ENCODE measurements at regions not wholly inside any gene's neighbourhood (a gene's known extent, or its start where the extent isn't known, plus 50 kb on each side); places are given as distances from the start of the nearest gene placed in this dataset.

DNA sequence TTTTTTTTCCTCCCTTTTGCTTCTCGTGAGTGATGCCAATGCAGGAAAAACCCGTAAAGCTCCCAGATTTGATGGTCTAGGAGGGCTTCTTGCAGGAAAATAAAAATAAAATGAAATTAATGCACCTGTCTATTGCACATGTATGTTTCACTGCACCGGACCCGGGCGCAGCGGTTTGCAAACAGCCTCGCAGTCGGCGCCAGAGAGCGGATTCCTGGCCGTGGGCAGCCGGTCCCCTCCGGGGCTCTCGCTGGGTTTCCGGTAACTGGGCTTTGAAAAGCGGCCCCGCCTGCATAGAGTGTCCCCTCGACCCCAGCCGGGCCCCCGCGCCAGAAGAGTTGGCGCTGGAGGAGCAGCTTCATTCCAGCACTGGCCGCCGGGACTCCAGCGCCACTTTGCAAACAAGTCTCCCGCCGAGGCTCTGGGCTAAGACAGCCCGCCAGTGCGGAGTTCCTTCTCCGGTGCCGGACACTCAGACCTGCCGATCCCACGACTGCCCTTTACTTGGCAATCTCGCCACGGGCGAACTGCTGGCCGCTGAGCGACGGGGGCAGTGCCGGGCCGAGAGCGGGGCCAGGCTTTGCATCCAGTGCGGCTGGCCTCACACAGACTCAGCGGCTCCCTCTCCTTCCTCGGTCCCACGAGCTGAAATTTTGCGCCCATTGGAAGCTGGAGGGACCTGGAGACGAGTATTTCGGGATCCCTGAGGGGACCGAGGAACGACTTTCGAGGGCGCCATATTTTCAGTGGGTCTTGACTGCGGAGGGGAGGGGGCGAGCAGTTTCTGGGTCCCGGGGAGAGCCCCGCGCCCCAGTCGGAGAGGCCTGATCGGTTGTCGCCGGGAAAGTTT is 225.9 kb upstream of the C2CD4B start:
- no peaks in the 10 kb centered on the region for H3K9me3 Mint-ChIP-seq (ENCODE audit: low read depth)
- peaks cover 11% of the 10 kb centered on the region for H3K27me3 Mint-ChIP-seq
- H3K4me3 Mint-ChIP-seq = peak overlapping the region; percentile 92
- peak overlapping the region; percentile 34 for H3K27ac Mint-ChIP-seq
- peaks cover 15% of the 10 kb centered on the region for H3K4me1 Mint-ChIP-seq (ENCODE audit: low read depth)
- H3K36me3 Mint-ChIP-seq = no peaks in the 10 kb centered on the region

DNA sequence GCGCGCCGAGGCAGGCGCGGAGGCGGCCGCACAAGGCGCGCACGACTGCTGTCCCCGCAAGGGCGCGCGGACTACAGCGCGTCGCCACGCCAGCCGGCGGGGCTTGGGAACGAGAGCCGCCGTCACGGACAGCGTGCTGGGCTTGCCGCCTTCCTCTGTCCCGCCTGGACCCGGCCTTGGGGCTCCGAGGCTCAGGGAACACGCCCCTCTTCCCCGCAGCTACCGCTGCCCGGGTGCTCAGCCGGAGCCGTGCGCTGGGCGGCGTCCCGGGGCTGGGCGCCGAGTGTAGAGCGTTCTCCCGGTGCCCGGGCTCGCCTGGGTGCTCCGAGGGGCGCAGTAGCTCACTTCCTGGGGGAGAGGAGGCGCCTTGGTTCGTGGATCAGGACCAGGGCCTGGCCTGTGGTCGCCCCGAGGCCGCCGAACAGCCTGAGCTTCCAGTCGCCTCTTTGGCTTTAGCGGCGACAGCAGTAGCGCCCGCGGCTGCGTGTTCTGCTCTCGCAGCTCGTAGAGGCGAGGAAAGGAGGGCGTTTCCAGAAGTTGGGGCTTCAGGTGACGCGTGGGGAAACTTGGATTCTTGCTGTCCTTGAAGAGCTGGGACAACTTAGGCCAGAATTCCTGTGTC is 226.7 kb upstream of the C2CD4B start:
- Mint-ChIP-seq H3K4me3 (peak overlapping the region; percentile 92), H3K27ac (no peak overlapping the region), H3K27me3 (peaks cover 11% of the 10 kb centered on the region), H3K9me3 (ENCODE audit: low read depth) (no peaks in the 10 kb centered on the region), H3K36me3 (no peaks in the 10 kb centered on the region), H3K4me1 (ENCODE audit: low read depth) (peaks cover 15% of the 10 kb centered on the region)

DNA sequence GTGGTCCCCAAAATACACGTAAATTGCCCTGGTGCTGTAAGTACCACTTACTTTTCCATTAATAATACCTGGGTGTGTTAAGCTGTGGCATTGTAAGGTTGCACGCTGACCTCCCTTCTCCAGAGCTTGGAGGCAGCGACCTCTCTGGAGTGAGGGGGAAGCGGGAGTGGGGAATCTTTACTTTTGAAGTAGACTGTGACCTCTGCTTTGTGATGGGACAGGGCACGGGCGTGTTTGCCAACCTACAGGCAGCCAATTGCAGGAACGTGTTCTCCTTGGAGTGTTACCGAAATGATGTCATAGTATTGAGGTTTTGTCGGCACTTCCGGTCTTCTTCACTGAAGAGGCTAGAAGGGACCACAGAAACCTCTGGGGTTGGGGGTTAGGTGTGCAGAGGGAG is 227.3 kb upstream of the C2CD4B start:
- Mint-ChIP-seq H3K4me1 (ENCODE audit: low read depth) (peaks cover 15% of the 10 kb centered on the region), H3K27me3 (peaks cover 11% of the 10 kb centered on the region), H3K36me3 (no peaks in the 10 kb centered on the region), H3K27ac (no peak overlapping the region), H3K4me3 (peak overlapping the region; percentile 81), H3K9me3 (ENCODE audit: low read depth) (no peaks in the 10 kb centered on the region)

DNA sequence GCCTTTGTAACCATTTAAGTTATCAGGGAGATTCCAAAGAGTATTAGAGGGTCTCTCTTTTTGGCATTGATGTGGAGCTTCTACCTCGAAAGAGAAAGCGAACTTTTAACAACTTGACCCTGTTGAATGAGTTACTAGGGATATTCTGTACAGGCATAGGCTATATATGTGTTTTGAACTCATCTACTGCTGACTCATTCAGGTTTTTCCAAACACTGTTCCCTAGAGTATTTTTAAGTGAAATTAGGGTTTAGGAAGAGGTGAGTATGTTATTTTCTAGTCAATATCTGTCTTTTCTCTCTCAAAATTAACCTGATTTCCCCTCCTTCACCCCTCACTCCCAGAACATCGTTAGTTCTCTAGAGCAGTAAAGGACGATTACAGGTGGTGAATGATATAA is 228.1 kb upstream of the C2CD4B start:
- Mint-ChIP-seq H3K27me3 (peaks cover 11% of the 10 kb centered on the region), H3K36me3 (no peaks in the 10 kb centered on the region), H3K4me3 (no peak overlapping the region), H3K4me1 (ENCODE audit: low read depth) (peaks cover 15% of the 10 kb centered on the region), H3K27ac (no peak overlapping the region), H3K9me3 (ENCODE audit: low read depth) (no peaks in the 10 kb centered on the region)

DNA sequence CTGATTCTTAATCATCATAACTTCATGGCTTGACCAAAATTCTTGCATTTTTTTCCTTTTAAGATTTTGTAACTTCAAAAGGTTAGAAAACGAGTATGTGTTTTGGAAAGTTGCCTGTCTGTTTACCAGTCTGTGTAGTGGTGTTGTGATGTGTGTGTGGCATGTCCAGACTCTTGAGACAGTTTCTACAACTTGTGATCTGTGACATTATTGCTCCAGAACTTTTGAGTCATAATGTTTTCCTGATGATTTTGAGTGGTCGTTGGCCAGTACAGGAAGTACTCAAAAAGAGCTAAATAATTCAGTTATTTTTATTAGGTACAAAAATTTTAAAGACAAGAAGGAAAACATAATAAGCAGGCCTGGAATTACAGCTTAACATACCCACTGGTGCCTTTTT is 229.0 kb upstream of the C2CD4B start:
- H3K36me3 Mint-ChIP-seq = peaks cover 2% of the 10 kb centered on the region
- peaks cover 4% of the 10 kb centered on the region for H3K9me3 Mint-ChIP-seq (ENCODE audit: low read depth)
- H3K4me3 Mint-ChIP-seq = no peak overlapping the region
- peaks cover 15% of the 10 kb centered on the region for H3K27me3 Mint-ChIP-seq
- peaks cover 15% of the 10 kb centered on the region for H3K4me1 Mint-ChIP-seq (ENCODE audit: low read depth)
- no peak overlapping the region for H3K27ac Mint-ChIP-seq

DNA sequence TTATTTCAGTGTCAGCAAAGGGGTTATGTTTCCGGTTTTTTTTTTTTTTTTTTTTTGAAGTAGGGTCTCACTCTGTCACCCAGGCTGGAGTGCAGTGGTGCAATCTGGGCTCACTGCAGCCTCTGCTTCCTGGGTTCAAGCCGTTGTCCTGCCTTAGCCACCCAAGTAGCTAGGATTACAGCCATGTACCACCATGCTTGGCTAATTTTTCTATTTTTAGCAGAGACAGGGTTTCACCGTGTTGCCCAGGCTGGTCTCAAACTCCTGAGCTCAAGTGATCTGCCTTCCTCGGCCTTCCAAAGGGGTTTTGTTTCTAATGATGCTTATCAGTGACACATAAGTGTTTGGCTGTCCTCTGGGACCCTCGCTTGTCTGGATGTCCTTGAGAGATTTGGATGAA is 235.7 kb upstream of the C2CD4B start:
- Mint-ChIP-seq H3K36me3 (peaks cover 2% of the 10 kb centered on the region), H3K27me3 (peaks cover 13% of the 10 kb centered on the region), H3K4me3 (no peak overlapping the region), H3K9me3 (ENCODE audit: low read depth) (peaks cover 10% of the 10 kb centered on the region), H3K27ac (no peak overlapping the region), H3K4me1 (ENCODE audit: low read depth) (no peaks in the 10 kb centered on the region)

DNA sequence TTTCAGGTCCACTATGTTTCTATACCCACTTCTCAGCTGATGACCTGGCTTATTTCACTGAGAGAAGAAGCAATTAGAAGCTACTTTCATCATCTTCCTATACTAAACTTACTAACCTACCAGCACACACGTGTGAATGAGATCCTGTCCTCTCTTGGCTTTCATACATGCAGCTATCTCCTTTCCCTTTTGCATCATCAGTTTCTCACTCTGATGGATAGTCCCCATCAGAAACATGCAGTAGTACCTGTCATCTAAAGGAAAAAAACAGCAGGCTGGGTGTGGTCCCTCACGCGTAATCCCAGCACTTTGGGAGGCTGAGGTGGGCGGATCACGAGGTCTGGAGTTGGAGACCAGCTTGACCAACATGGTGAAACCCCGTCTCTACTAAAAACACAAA is 237.6 kb upstream of the C2CD4B start:
- Mint-ChIP-seq H3K4me1 (ENCODE audit: low read depth) (no peaks in the 10 kb centered on the region), H3K9me3 (ENCODE audit: low read depth) (peaks cover 10% of the 10 kb centered on the region), H3K4me3 (no peak overlapping the region), H3K27me3 (peaks cover 13% of the 10 kb centered on the region), H3K36me3 (peaks cover 2% of the 10 kb centered on the region), H3K27ac (no peak overlapping the region)

DNA sequence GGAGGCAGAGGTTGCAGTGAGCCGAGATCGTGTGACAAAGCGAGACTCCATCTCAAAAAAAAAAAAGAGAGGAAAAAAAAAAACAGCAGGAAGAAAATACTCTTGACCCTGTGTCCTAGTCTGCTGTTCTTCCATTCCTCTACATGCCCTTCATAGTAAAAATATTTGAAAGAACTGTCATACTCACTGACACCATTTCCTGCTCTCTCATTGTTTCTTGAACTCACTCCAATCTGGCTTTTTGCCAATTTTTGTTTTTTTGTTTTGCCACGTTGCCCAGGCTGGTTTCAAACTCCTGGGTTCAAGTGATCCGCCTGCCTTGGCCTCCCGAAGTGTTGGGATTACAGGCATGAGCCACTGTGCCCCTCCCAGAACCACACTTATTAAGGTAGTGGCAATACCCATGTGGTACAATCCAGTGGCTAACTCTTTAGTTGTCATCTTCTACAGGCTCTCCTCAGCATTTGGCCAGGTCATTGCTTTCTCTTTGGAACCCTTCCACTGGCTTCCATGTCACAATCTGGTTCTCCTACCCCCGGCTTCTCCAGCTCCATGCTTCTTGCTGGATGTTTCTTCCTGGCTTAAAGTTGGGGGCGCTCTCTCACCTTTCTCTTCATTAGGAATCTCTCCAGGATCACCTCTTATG is 238.2 kb upstream of the C2CD4B start:
- Mint-ChIP-seq H3K4me1 (ENCODE audit: low read depth) (no peaks in the 10 kb centered on the region), H3K9me3 (ENCODE audit: low read depth) (peaks cover 10% of the 10 kb centered on the region), H3K27me3 (peaks cover 13% of the 10 kb centered on the region), H3K27ac (no peak overlapping the region), H3K4me3 (no peak overlapping the region), H3K36me3 (peaks cover 2% of the 10 kb centered on the region)

DNA sequence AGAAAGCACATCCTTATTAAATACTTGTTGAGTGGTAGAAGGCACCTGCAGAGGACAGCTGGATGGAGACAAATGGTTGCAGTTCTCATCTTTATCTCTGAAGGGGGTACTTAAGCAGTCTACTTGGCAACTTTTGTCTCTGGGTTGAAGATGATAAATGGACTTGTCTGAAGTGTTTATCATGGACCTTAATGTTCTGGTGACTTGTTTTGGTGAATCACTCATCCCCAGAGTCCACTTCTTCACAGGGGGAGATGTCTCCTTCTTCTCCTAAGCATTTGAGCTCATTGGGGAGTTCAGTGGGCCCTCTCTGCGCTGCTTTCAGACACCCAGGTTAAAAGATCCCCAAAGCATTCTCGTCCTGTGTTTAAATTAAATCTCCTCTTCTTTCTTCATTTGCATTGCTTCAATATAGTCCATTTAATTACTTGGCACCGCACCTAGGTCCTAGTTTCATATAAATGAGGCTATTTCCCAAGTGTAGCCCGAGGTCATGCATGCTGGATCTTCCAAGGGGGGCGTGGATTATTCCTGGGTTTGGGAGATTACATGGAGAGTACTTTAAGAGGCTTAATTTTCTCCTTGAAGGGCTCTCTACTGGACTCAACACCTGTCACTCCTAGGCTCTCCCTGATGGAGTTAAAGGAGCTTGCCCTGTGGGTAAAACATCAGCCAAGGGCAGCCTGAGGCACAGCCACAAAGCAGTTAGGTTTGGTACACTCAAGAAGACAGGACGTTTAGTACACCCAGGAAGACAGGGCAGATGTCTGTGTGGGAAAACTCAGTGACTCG is 239.3 kb upstream of the C2CD4B start:
- Mint-ChIP-seq H3K27me3 (peaks cover 9% of the 10 kb centered on the region), H3K36me3 (no peaks in the 10 kb centered on the region), H3K9me3 (ENCODE audit: low read depth) (peaks cover 6% of the 10 kb centered on the region), H3K4me3 (no peak overlapping the region), H3K4me1 (ENCODE audit: low read depth) (no peaks in the 10 kb centered on the region), H3K27ac (no peak overlapping the region)

DNA sequence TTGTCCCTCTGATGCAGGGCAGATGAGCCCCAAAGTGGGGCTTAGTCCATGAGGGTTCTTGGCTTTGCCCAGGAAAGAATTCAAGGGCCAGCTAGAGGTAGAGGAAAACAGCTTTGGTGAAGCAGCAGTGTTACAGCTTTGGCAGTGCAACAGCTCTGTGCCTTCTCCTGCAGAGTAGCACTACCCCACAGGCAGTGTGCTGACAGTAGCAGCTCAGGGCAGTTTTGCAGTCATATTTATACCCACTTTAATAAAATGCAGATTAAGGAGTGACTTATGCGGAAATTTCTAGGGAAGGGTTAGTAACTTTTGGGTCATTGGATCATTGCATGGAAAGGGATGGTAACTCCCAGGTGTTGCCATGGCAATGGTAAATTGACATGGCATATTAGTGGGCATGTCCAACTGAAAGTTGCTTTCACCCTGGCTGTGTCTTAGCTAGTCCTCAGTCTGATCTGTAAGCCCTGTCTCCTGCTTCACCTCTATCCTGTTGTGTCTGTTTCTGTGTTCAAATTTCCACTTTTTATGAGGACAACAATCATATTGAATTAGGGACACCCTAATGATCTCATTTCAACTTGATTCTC is 241.3 kb upstream of the C2CD4B start:
- no peaks in the 10 kb centered on the region for H3K4me1 Mint-ChIP-seq (ENCODE audit: low read depth)
- no peak overlapping the region for H3K27ac Mint-ChIP-seq
- H3K4me3 Mint-ChIP-seq = no peak overlapping the region
- no peaks in the 10 kb centered on the region for H3K36me3 Mint-ChIP-seq
- peaks cover 7% of the 10 kb centered on the region for H3K27me3 Mint-ChIP-seq
- H3K9me3 Mint-ChIP-seq (ENCODE audit: low read depth) = no peaks in the 10 kb centered on the region

DNA sequence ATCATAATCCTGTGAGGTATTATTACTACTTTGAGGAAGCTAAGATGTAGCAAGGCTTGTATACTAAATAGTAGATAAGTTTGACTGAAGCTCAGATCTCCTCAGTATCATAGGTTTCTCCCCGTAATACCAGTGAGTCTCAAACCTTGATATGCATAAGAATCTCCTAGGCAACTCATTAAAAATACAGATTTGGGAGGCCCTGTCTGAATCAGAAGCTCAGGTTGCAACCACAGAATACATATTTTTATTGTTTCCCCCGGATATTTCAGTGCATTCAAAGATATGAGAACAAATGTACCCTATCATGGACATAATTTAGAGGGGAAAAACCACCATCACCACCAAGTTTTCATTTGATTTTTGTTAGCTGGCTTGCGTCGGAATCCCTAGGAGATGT is 242.1 kb upstream of the C2CD4B start:
- no peaks in the 10 kb centered on the region for H3K9me3 Mint-ChIP-seq (ENCODE audit: low read depth)
- no peak overlapping the region for H3K4me3 Mint-ChIP-seq
- no peaks in the 10 kb centered on the region for H3K36me3 Mint-ChIP-seq
- peaks cover 7% of the 10 kb centered on the region for H3K27me3 Mint-ChIP-seq
- H3K4me1 Mint-ChIP-seq (ENCODE audit: low read depth) = no peaks in the 10 kb centered on the region
- no peak overlapping the region for H3K27ac Mint-ChIP-seq

DNA sequence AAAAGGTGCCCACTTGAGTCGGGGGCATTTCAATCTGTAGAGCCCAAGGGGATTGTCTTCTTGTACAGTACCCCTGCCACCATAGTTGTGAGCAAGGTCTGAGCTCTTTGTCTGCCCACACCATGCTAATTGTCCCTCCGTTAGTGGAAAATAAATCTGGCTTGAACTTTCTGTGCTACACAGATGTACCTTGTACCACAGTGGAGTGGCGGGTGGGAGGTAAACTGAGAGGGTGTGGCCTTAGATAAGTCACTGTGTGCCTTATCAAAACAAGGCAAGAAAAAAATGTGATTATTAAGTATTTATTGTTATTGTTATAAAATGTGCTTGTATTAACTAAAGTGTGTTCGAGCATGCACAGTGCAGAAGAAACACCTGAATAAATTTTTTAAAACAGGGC is 242.9 kb upstream of the C2CD4B start:
- no peaks in the 10 kb centered on the region for H3K9me3 Mint-ChIP-seq (ENCODE audit: low read depth)
- H3K4me1 Mint-ChIP-seq (ENCODE audit: low read depth) = no peaks in the 10 kb centered on the region
- H3K4me3 Mint-ChIP-seq = no peak overlapping the region
- no peak overlapping the region for H3K27ac Mint-ChIP-seq
- no peaks in the 10 kb centered on the region for H3K36me3 Mint-ChIP-seq
- H3K27me3 Mint-ChIP-seq = peaks cover 7% of the 10 kb centered on the region

DNA sequence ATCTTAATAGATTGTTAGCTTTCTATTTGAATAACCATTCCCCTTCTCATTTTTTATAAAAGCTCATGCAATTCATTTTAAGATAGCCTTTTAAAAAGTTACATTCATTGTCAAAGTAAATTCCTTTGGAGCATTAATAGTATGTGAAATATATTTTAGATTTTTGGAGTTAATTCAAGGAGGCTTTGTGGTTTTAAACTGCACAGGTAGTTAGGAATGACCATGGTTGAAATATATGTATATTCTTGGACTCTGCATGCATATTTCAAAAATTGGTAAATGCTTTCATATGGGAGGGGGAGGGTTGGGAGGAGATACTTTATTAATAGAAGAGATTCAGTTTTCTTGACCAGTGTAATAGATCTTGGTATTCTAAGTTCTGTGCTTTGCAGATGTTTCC is 244.4 kb upstream of the C2CD4B start:
- Mint-ChIP-seq H3K36me3 (no peaks in the 10 kb centered on the region), H3K27ac (no peak overlapping the region), H3K9me3 (ENCODE audit: low read depth) (no peaks in the 10 kb centered on the region), H3K4me3 (no peak overlapping the region), H3K27me3 (peaks cover 2% of the 10 kb centered on the region), H3K4me1 (ENCODE audit: low read depth) (no peaks in the 10 kb centered on the region)

DNA sequence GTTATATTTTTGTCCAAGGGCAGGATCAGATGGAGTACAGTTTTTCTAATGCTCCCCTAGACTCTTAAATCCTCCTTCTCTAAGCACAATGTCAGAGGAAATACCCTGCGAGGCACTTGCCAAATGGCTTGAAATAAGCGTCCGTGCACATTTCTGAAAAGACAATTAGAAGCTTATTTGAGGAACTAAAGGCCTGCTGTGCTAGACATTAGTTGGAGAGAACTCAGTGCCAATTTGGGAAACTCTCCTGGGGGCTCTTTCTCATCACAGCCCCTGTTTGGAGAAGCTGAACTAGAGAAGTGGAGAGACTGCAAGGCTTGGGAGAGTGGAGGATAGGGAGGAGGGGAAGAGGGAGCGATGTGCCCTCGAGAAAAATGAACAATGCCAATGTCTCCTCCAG is 247.6 kb upstream of the C2CD4B start:
- Mint-ChIP-seq H3K9me3 (ENCODE audit: low read depth) (no peaks in the 10 kb centered on the region), H3K36me3 (no peaks in the 10 kb centered on the region), H3K4me3 (no peak overlapping the region), H3K27me3 (no peaks in the 10 kb centered on the region), H3K27ac (no peak overlapping the region), H3K4me1 (ENCODE audit: low read depth) (no peaks in the 10 kb centered on the region)

Data from activated naive CD8-positive, alpha-beta T cell (primary cell).